Brain microvascular endothelial cell (primary cell): ENCODE measurements at regions not wholly inside any gene's neighbourhood (a gene's known extent, or its start where the extent isn't known, plus 50 kb on each side); places are given as distances from the start of the nearest gene placed in this dataset.
"Not testable (repeated sequence)": the region's sequence is repeated elsewhere in the genome, so short reads cannot be mapped to it uniquely, and the experiment has no call there.

ENCODE experiments used
- DNase-seq: peaks from one replicate; pipeline ENCODE4 v3.0.0-alpha.2; 2020
- H3K27ac ChIP-seq: fragments of 250-450 bp; sonication (Bioruptor Pico); 2 replicates; pipeline ENCODE4 v1.5.1; 2020; ENCODE audit warnings: mild to moderate bottlenecking, moderate library complexity
- H3K27me3 ChIP-seq: fragments of 250-450 bp; sonication (Bioruptor Pico); replicated peaks from 2 replicates; pipeline ENCODE4 v1.5.1; 2020; ENCODE audit warnings: mild to moderate bottlenecking
- H3K36me3 ChIP-seq: fragments of 250-450 bp; sonication (Bioruptor Pico); replicated peaks from 2 replicates; pipeline ENCODE4 v1.5.1; 2020; ENCODE audit warnings: mild to moderate bottlenecking
- H3K4me3 ChIP-seq: 2 replicates; pipeline ENCODE4 v1.5.1; 2011; ENCODE audit warnings: low read depth, mild to moderate bottlenecking, control low read depth, low read length, moderate library complexity
- in situ Hi-C: cut with HindIII; loops from 2 replicates; pipeline ENCODE4 v1.10.0; 2017; ENCODE audit warnings: low sequenced_read_pairs, low pct_ligation_motif_present
- TF ChIP-seq, protein P1 (sequence below): IDR thresholded peaks from 2 replicates; pipeline ENCODE4 v1.5.1; 2011; ENCODE audit warnings: low read depth, mild to moderate bottlenecking, moderate library complexity, low read length, control low read depth, inconsistent platforms; ENCODE audit errors: missing control alignments

DNA sequence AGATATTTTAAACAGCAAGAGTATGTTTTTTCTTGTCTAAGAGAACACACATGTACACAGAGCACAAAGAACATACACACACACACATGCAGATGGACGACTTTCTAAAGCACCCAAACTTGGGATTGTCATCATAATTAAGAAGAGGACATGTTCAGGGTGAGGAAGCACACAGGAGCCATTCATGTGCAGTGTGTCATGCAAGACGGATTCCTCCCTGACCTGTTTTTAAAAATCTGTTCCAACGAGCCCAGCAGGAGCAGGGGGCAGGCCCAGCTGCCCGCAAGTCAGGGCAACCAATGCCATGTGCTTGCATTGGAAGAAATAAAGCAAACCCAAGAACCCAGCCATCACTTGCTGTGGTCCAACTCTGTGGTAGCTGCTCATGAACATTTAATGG is 167.3 kb upstream of the ZNF644 start:
- H3K27me3 ChIP-seq = no peaks in the 10 kb centered on the region
- TF ChIP-seq, protein P1, sequence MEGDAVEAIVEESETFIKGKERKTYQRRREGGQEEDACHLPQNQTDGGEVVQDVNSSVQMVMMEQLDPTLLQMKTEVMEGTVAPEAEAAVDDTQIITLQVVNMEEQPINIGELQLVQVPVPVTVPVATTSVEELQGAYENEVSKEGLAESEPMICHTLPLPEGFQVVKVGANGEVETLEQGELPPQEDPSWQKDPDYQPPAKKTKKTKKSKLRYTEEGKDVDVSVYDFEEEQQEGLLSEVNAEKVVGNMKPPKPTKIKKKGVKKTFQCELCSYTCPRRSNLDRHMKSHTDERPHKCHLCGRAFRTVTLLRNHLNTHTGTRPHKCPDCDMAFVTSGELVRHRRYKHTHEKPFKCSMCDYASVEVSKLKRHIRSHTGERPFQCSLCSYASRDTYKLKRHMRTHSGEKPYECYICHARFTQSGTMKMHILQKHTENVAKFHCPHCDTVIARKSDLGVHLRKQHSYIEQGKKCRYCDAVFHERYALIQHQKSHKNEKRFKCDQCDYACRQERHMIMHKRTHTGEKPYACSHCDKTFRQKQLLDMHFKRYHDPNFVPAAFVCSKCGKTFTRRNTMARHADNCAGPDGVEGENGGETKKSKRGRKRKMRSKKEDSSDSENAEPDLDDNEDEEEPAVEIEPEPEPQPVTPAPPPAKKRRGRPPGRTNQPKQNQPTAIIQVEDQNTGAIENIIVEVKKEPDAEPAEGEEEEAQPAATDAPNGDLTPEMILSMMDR = no peak
- DNase-seq = no peak
- no peak overlapping the region for H3K27ac ChIP-seq
- in situ Hi-C loops = no loop called here
- H3K36me3 ChIP-seq = no peaks in the 10 kb centered on the region
- H3K4me3 ChIP-seq = no peak overlapping the region

DNA sequence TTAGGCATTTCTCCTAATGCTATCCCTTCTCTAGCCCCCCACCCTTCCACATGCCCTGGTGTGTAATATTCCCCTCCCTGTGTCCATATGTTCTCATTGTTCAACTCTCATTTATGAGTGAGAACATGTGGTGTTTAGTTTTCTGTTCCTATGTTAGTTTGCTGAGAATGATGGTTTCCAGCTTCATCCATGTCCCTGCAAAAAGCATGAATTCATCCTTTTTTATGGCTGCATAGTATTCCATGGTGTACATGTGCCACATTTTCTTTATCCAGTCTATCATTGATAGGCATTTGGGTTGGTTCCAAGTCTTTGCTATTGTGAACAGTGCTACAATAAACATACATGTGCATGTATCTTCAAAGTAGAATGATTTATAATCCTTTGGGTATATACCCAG is 161.0 kb upstream of the ZNF644 start:
- H3K27me3 ChIP-seq, H3K36me3 ChIP-seq, in situ Hi-C loops, H3K27ac ChIP-seq, DNase-seq, H3K4me3 ChIP-seq: not testable (repeated sequence)

DNA sequence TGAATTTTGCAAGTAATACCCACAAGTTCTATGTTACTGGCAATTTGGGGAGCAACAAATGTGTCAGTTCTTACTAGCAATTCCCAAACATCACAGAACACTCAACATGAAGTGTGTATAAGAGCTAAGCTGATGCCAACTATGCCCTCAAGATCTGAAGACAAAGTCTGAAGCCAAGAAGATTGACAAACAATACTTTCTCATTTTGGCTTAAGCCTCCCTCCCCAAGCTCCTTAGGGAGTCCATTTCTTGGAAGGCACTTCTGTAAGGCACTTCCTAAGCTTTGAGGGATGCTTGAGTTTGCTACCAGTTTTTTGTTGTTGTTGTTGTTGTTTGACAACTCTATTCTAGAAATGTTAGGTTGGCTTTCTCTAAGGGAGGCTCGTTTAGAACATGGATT is 154.4 kb upstream of the ZNF644 start:
- TF ChIP-seq, protein P1 = no peak
- Histone ChIP-seq H3K27me3 (no peaks in the 10 kb centered on the region), H3K36me3 (no peaks in the 10 kb centered on the region), H3K27ac (no peak overlapping the region), H3K4me3 (no peak overlapping the region)
- no peak for DNase-seq
- in situ Hi-C loops = no loop called here

DNA sequence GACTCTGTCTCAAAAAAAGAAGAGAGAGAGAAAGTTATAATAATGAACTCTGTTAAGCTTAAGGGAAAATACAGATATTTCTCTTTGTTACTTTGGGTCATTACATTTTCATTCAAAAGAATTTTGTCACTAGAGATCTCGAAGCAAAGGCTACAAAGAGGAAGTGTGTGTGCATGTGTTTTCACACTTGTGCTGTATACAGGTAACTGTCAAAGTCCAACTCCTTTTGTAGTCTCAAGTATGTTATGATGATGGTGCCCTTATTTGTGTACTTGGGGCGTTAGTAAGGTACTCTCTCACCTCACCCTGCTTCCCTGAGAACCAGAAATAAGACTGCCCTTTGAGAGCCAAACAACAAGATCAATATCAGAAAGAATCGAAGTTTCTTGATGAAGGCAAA is 152.9 kb upstream of the ZNF644 start:
- Histone ChIP-seq H3K27ac (no peak overlapping the region), H3K4me3 (no peak overlapping the region), H3K36me3 (no peaks in the 10 kb centered on the region), H3K27me3 (no peaks in the 10 kb centered on the region)
- in situ Hi-C loops = no loop called here
- TF ChIP-seq, protein P1 = no peak
- DNase-seq = no peak

DNA sequence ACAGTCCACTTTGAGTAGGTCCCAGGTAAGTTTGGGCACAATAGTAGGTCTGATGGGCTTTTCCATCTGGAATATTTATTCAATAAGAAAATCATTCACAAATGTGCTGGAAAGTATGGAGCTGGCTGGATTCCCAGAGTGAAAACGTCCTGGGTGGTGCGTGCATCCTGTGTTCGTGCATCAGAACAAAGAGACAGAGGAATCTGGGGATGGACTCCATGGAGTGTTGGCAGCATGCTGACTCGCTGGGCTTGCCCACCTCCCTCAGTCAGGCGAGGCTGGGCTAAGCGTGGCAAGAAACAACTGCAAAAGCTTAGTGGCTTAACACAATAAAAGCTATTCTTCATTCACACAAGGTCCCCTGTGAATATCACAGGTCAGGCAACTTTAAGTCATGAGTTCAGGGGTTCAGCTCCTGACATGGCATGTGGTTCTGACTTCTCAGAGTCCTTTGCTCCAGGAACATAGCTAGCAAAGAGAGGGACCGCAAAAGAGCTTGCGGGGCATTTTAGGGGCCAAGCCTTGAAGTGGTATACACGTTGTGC is 151.6 kb upstream of the ZNF644 start:
- DNase-seq = no peak
- in situ Hi-C loops = no loop called here
- TF ChIP-seq, protein P1 = no peak
- H3K27ac ChIP-seq = no peak overlapping the region
- H3K36me3 ChIP-seq = no peaks in the 10 kb centered on the region
- H3K4me3 ChIP-seq = no peak overlapping the region
- H3K27me3 ChIP-seq = no peaks in the 10 kb centered on the region

DNA sequence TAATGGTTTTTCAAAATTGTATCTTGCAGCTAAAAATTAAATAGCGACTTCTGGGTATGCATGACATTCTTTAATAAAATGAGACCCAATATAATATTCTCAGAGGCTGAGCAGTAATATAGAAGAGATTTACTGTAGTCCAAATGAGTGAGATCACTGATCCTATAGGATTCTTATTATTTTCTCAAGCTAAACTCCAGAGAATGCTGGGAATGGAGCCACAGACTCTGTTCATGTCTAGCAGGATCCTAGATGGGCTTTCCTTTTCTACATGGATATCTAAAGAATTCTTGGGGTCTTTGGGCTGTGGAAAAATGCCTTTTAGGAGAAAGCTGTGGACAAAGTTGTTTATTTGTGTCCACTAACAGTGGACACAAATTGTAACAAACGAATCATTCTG is 150.7 kb upstream of the ZNF644 start:
- Histone ChIP-seq H3K27me3 (no peaks in the 10 kb centered on the region), H3K36me3 (no peaks in the 10 kb centered on the region), H3K4me3 (no peak overlapping the region), H3K27ac (no peak overlapping the region)
- TF ChIP-seq, protein P1 = no peak
- DNase-seq = no peak
- in situ Hi-C loops = no loop called here
